Adrenal gland (tissue), 5 donors: ENCODE measurements at regions not wholly inside any gene's neighbourhood (a gene's known extent, or its start where the extent isn't known, plus 50 kb on each side); places are given as distances from the start of the nearest gene placed in this dataset.

Source experiments
- POLR2A ChIP-seq, 2 donors: fragments of 450-650 bp; IDR thresholded peaks; one replicate each; pipeline ENCODE4 v1.6.1; 2017; ENCODE audit warnings: antibody characterized with exemption in 2 of 2, mild to moderate bottlenecking in 2 of 2, moderate library complexity in 1 of 2
- TF ChIP-seq, protein P1 (sequence below), 6 experiments: fragments of 450-650 bp in 4 of 6; fragments of 200-600 bp in 2 of 6; sonication (generic) in 1 of 6; IDR thresholded peaks; 1 replicate in 5 of 6; 2 replicates in 1 of 6; pipeline versions ENCODE4 v1.5.1 to v1.8.0; 2016 to 2021; ENCODE audit warnings: antibody characterized with exemption in 6 of 6, mild to moderate bottlenecking in 2 of 6, moderate library complexity in 1 of 6
- donor health status: DM: no; HTN: no; CAD: no.

GRCh38 chr21:25080141-25080540 lies 527.1 kb downstream of the MRPL39 start:
- TF ChIP-seq, protein P1, sequence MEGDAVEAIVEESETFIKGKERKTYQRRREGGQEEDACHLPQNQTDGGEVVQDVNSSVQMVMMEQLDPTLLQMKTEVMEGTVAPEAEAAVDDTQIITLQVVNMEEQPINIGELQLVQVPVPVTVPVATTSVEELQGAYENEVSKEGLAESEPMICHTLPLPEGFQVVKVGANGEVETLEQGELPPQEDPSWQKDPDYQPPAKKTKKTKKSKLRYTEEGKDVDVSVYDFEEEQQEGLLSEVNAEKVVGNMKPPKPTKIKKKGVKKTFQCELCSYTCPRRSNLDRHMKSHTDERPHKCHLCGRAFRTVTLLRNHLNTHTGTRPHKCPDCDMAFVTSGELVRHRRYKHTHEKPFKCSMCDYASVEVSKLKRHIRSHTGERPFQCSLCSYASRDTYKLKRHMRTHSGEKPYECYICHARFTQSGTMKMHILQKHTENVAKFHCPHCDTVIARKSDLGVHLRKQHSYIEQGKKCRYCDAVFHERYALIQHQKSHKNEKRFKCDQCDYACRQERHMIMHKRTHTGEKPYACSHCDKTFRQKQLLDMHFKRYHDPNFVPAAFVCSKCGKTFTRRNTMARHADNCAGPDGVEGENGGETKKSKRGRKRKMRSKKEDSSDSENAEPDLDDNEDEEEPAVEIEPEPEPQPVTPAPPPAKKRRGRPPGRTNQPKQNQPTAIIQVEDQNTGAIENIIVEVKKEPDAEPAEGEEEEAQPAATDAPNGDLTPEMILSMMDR (IDR thresholded peaks at IDR 0.05), result no peak
- TF ChIP-seq POLR2A (IDR thresholded peaks at IDR 0.05), result no peak
